Left renal cortex interstitium (tissue), 4 donors: ENCODE measurements at regions not wholly inside any gene's neighbourhood (a gene's known extent, or its start where the extent isn't known, plus 50 kb on each side); places are given as distances from the start of the nearest gene placed in this dataset.
"Not testable (repeated sequence)": the region's sequence is repeated elsewhere in the genome, so short reads cannot be mapped to it uniquely, and the experiment has no call there.

ENCODE experiments used
- DNase-seq, 4 donors: peaks; one replicate each; pipeline ENCODE4 v3.0.0-alpha.2; 2013; ENCODE audit warnings: low read depth in 4 of 4, low spot score in 2 of 4, missing footprints in 1 of 4

DNA sequence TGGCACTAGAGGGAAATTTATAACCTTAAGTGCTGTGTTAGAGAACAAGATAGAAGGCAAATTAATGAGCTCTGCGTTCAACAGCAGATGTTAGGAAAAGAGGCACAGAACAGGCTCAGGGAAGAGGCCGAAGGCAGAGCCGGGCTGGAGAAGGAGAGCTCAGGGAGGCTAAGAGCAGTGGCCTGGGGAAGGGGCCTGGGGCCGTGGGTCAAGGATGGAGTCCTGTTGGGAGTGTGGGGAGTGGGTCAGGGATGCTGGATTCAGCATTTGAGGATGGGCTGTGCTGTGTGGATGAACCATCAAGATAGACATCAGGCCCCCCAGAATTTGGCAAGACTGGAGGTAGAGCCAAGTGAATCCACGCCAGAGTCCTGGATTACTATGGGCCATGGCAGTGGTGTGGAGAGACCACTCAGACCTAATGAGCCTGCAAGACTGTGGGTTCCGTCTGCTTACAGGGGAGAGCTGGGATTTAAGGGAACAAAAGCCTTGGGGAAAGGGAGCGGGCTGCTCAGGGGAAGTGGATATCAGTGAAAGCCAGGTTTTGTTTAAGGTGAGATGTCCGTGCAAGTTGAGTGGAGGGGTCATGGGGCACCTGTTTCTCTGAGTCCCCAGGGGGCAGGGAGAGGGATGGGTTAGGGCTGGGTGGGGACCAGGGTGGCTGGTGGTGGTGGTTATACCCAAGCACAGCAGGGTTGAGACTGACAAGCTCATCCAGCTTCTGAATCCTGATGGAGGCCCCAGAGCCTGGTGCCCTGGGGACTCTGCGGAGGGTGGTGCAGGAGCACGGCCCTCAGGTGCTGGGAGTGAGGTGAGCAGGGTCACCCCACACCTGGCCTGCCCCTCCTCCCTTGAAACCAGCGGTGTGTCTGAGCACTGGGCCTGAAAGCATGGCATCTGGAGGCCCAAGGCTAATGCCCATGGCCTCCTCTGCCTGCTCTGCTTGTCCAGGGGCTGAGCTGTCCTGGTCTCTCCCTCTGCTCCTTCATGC lies 101.7 kb downstream of the BMS1 start:
- DNase-seq, result no peak

DNA sequence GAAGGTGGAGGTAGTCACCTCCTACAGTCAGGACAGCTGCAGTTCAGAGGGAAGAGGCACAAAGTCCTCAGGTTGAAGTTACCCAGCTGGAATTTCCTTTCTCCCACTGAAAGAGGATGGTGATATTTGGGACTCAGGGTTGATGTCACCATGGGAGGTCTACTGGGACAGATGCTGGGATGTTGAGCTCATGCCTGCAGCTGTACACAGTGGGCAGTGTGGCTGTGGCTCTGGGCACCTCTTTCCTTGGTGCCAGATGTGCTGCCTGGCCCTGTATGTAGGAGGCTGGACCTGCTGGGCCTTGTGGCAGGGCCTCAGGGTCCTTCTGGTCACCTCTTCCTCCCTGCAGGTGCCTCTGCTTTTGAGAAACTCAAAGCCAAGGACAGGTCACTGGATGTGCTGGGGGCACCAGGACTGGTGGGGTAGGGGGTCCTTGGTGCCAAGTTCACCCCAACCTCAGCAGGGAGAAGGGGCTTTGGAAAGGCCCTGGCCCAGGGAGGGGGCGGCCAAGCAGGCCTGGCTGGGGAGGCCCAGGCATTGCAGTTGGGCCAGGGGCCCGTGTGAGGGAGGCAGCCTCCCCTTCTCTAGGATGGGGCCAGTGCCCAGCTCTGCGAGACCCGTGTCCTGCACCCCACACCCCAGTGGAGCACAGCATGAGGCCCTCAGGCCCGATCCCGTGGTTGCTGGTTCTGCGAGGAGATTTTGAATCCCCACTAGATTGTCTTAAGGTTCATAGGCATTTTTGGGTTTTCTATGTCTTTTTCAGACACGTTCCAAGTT lies 103.1 kb downstream of the BMS1 start:
- no peak for DNase-seq

DNA sequence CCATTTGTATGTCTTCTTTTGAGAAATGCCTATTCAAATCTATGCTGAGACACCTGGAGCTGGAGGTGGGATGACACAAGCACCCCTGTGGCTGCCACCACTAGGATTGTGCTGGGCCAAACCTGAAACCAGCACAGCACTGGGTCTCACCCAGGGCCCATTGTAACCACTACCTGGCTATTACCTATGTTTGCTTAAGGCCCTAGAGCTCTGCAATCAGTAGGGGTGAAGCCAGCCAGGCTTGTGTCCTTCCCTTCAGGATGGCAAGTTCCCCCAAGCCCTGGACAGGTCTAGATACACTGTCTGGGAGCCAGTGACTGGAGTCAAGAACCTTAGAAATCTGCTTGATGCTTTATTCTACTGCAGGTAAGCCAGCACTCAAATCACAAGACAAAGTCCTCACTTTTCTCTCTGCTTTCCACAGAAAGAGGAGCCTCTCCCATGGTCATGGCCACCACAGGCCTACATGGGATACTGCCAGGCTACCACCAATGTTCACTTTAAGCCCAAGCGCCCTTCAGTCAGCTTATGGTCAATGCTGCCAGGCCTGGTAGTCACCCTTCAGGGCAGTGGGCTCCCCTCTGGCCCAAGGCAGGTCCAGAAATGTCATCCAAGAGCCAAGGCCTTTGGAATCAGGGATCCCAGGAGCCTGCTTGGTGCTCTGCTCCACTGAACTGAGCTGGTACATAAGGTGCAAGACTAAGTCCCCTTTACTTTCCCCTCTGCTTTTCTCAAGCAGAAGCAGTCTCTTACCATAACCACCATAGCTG lies 105.3 kb downstream of the BMS1 start:
- DNase-seq, result no peak

DNA sequence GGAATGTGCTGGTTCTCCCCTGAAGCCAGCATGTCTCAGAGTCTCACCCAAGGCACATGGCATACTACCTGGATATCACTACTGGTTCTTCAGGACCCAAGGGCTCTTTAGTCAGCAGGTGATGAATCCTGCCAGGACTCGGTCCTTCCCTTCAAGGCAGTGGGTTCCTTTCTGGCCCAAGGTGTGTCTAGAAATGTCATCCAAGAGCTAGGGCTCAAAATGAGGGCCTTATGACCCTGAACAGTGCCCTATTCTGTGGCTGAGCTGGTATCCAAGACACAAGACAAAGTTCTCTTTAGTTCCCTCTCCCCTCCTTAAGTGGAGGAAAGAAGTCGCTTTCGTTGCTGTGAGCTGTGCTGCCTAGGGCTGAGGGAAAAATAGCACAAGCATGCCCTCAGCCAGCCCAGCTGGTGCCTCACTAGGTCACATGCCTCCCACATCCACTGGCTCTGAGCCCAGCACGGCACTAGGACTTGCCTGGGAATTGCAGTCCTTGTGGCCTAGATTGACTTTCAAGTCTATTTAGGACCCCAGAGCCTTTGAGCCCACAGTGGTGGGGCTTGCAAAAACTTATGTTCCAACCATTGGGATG lies 106.0 kb downstream of the BMS1 start:
- DNase-seq, result no peak

DNA sequence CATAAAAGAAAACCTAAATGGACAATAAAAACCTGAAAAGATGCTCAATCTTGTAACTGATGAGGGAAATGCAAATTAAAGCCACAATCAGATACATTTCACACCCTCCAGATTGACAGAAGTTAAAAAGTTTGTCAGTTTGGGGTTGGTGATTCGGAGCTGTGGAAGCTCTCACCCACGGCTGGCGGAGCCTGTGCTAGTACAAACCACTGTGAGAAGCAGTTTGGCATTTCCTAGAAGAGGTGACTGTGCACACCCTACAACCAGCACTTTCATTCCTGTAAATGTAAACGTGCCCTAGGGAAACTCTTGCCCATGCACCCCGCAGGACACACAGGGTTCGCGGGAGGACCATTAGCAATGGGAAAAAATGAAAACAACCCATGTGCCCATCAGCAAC lies 114.1 kb downstream of the BMS1 start:
- no peak for DNase-seq

DNA sequence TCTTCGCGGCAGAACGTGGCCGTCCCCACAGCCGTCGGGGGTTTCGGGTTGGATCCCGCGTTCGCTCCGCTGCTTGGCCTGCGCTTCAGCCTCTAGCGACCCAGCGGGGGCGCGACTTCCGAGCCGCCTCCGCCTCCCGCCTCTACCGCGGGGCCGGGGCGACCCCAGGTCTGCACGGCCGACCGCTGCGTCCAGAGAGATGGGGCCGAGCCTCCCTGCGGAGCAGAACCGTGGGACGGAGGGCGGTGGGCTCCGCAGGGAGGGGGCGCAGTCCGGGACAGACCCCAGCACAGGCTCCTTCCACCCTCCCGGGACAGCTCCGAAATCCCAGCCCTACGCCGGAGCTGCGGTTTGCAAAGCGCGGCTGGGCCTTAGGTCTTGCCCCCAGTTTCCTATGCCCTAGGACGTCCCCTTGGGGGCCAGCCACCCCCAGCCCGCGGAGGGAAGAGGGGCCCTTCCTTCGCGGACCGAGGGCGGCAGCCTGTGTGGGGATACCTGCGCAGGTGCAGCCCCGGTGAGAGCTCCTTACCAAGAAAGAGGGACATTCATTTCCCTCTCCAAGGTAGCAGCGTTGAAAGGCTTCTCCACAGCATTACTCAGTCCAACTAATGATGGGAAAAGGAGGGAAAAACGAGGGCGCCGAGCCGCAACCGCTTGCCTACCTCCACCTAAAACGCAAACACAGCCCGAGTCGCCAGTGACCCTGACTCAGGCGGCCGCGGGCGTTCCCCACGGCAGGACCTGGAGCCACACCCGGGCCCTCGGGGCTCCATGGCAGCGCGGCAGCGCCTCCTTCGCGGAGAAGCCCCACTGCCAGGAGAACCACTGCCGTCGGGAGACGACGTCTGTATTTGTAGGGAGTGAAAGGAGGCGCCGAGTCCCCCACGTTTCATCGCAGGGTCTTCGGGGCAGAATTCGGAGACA lies 115.7 kb downstream of the BMS1 start:
- no peak for DNase-seq

DNA sequence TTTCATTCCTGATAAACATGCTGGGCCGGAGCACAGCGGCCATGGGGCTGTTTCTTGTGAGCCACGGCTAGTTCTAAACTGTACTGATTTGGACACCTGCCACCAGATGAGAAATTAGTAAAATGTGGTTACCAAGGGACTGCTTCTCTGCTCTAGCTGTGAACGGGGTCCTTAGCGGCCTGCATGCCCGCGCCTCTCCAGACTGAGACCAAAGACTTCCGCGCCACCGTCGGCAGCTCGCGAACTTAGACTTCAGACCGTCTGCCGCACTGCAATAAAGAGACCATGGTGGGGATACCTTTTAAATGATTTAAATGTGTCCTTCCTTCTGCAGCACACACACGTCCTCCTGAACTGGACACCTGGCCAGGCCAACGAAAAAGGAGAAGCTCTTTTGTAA lies 116.4 kb downstream of the BMS1 start:
- no peak for DNase-seq

DNA sequence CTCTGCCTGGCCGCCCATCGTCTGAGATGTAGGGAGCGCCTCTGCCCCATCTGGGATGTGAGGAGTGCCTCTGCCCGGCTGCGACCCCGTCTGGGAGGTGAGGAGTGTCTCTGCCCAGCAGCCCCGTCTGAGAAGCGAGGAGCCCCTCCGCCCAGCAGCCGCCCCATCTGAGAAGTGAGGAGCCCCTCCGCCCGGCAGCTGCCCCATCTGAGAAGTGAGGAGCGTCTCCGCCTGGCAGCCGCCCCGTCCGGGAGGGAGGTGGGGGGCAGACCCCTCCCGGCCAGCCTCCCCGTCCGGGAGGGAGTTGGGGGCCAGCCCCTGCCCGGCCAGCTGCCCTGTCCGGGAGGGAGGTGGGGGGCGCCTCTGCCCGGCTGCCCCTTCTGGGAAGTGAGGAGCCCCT lies 117.8 kb downstream of the BMS1 start:
- not testable (repeated sequence) for DNase-seq

DNA sequence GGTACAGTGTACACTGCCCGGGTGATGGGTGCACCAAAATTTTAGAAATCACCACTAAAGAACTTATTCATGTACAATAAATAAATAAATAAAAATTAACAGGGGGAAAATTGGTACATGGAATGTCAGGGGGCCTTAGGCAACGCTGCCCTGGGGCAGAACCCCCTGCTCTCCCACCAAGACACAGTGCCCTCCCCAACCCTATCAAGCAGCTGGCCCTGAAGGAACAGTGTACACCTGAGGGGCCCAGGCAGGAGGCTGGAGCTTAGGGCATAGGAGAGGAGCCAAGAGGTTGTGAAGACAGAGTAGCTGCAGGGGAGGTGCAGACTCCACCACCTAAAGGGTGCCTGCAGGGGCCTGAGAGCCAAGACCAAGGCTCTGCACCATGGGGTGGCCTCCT lies 128.8 kb downstream of the BMS1 start:
- DNase-seq, result no peak

DNA sequence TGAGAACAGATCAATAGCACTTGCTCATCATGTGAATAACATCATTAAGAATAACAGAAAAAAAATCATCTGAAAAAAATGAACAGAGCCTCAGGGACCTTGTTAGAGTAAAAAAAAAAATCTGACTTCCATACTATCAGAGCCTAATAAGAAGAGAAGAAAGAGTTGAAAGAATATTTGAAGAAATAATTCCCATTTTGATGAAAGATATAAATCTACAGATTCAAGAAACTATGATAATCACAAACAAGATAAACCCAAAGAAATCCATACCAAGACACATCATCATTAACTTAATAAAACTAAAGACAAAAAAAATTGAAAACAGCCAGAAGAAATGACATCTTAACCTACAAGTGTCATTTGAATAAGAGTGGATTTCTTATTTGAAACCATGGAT lies 134.4 kb downstream of the BMS1 start:
- DNase-seq, result no peak

DNA sequence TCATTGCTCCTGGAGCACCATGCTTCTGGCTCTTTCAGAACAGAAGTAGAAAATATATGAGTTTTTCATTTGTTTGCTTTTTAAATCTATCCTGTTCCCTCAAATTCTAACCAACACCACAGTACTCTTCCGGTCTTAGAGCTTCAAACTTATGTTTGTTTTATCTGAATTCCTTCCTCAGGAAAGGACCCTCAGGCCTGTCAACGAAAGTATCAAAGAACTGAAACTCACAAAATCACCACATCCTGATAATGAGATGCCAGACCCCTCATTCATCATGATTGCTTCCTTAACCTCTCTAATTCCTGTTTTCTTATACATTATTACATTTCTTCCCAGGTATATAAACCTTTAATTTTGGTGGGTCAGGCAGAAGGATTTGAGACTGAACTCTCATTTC lies 135.2 kb downstream of the BMS1 start:
- no peak for DNase-seq

DNA sequence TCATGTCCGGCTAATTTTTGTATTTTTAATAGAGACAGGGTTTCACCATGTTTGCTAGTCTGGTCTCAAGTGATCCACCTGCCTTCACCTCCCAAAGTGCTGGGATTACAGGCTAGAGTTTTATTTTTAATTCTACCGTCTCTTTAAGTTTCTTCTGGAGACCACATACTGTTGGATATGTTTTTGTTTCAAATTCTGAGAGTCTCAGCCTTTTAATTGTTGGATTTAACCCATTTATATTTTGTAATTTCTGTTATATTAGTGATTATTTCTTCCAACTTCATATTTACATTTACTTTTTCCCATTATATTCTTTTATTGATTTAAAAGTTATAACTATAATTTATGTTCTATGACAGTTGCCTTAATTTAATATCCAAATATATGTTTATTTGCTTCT lies 139.4 kb downstream of the BMS1 start:
- no peak for DNase-seq

DNA sequence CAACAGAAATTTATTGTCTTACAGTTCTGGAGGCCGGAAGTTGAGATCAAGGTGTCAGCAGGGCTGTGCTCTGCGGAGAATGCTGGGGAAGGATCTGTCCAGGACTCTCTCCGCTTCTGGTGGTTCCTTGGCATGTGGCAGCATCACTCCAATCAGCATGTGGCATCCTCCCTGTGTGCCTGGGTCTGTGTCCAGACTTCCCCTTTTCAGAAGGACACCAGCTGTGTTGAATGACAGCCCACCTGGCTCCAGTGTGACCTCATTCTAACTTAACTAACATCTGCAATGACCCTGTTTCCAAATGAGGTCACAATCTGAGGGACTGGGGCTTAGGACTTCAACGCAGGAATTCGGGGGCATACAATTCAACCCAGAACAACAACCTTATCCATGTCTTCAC lies 141.9 kb downstream of the BMS1 start:
- DNase-seq, result no peak

DNA sequence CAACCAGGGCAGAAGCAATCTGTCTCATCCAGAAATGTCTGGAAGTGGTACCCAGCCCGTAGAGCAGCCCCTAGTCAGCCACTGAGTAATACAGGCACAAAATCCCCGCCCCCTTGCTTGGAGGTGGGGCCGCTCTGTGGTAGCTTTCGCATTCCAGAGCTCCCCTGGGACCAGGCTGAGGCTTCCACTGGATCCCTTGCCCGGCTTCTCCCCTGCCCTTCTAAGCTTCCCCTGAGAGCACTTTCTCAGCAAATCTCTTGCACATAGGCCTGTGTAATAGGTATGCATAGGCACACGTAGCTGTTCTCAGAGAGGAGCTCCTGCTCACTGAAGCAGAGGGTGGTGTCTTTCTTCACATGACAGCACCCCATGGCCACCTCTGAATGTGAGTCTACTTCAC lies 144.2 kb downstream of the BMS1 start:
- no peak for DNase-seq

DNA sequence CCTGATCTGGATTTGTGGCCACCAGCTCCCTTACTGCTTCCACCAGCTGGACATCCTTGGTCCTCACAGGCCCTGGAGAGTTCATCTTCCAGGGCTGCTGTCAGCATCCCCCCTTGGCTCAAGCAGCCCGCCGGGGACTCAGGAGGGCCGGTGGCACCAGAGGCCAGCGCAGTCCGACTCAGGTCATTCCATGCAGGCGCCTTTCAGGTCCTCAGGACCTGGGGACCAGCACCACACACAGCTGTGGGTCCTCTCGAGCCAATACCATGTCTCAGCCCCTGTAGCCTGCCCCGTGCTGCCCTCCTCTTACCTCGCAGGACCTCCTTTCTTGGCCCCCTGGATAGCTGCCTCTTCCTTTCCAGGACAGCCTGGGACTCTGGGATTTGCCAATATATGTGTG lies 145.5 kb downstream of the BMS1 start:
- no peak for DNase-seq

DNA sequence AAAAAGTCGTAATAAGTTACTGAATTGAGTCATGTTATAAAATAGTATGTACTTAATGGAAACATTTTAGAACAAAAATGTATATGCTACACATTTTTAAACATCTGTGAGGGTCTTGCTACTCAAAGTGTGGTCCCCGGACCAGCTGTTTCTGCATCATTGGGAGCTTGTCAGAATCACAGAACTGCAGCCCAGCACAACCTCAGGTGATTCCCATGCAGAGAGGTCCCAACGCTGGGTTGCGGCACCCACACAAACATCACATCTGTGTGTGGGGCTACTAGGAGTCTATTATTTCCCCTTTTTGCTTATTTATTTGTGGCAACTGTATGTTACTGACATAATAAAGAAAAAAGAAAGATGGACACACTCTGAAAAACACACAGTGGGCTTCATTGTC lies 146.6 kb downstream of the BMS1 start:
- no peak for DNase-seq

DNA sequence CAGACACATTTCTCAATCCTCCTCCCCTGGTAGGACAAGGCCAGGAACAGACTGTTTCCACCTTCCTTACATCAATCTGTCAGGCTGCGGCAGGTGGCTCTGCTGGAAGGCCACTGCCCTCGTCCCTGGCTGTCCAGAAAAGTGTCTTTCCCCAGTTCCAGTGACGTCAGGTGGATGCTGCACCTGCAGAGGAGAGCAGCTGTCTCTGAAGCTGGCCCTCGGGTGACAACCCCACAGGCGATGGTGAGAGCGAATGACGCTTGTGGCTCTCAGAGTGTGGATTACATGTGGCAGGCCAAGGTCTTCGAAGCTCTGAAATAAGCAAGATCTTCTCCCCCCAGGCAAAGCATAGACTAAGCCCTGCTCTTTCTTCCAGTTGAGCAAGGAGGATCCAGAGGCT lies 146.9 kb upstream of the RET start:
- no peak for DNase-seq

DNA sequence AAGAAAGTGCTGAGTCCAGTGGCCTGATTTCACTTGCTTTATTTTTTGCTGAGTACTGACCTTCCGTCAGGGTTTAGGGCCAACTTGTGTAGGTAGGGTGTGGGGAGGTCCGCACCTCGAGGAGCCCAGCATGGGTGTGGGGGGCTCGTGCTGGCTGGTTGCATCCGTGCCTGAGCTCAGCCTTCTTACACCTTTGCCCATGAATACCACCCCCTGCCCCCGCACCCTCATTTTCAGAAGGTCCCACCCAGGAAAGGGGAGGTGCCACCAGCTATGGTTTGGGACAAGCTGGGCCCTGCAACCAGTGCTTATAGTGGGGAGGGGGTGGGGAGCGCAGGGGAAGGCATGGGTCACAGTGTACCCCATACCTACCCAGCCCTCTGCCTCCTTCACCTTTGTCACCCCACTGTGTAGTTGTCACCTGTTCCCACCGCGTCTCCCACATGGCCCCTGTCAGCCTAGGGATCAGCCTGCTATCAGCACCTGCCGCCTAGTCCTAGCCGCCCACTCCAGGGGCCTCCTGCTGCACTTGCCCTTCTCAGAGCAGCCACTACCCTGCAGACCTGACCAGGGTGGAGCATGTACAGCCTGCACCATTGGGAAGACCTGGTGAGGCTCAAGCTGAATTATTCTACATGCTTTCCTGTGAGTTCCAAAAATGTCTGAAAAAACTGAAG lies 146.2 kb upstream of the RET start:
- no peak for DNase-seq

DNA sequence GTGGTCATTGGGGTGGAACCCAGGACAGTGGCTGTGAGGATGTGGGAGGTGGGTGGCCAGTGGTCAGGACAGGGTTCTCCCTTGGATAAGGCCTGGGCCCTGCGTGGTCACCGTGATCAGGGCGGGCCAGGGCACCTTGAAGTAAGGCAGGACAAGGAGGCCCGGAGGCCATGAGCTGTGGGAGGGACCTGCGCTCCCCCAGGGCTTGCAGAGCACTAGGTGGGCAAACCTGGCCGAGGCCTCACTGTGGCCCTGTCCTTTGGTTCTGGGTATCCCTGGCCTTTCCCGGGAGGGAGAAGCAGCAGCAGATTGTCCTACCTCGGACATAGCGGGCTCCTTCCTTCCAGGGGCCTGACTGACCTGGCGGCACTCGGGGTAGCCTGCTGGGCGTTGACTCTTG lies 144.8 kb upstream of the RET start:
- no peak for DNase-seq
